NB4 (cell line): ENCODE measurements at regions not wholly inside any gene's neighbourhood (a gene's known extent, or its start where the extent isn't known, plus 50 kb on each side); places are given as distances from the start of the nearest gene placed in this dataset.
A peak's percentile ranks its signal among the peaks of the same experiment; 100 is the strongest.

ENCODE experiments used
- DNase-seq: peaks from one replicate; pipeline ENCODE4 v3.0.0; 2010; ENCODE audit warnings: low read depth
- H3K4me3 ChIP-seq: one replicate; pipeline ENCODE4 v1.5.1; 2011; ENCODE audit warnings: mild to moderate bottlenecking, low read depth, low read length, moderate library complexity
- MAX ChIP-seq: IDR thresholded peaks from 2 replicates; pipeline ENCODE4 v1.6.1; 2011; ENCODE audit warnings: low read depth, low read length
- MYC ChIP-seq: IDR thresholded peaks from 2 replicates; pipeline ENCODE4 v1.6.1; 2011; ENCODE audit warnings: low read depth, low read length
- POLR2A ChIP-seq: IDR thresholded peaks from 2 replicates; pipeline ENCODE4 v1.6.1; 2011; ENCODE audit warnings: mild to moderate bottlenecking; ENCODE audit not compliant: insufficient read length; ENCODE audit errors: extremely low read depth
- TF ChIP-seq, protein P1 (sequence below): IDR thresholded peaks from one replicate; pipeline ENCODE4 v1.5.1; 2012; ENCODE audit warnings: low read depth, low read length

GRCh38 chr2:198975779-198976178 lies 482.0 kb downstream of the SATB2 start:
- DNase-seq = no peak
- no peak overlapping the region for H3K4me3 ChIP-seq
- TF ChIP-seq, protein P1, sequence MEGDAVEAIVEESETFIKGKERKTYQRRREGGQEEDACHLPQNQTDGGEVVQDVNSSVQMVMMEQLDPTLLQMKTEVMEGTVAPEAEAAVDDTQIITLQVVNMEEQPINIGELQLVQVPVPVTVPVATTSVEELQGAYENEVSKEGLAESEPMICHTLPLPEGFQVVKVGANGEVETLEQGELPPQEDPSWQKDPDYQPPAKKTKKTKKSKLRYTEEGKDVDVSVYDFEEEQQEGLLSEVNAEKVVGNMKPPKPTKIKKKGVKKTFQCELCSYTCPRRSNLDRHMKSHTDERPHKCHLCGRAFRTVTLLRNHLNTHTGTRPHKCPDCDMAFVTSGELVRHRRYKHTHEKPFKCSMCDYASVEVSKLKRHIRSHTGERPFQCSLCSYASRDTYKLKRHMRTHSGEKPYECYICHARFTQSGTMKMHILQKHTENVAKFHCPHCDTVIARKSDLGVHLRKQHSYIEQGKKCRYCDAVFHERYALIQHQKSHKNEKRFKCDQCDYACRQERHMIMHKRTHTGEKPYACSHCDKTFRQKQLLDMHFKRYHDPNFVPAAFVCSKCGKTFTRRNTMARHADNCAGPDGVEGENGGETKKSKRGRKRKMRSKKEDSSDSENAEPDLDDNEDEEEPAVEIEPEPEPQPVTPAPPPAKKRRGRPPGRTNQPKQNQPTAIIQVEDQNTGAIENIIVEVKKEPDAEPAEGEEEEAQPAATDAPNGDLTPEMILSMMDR = no peak
- TF ChIP-seq MYC = no peak
- TF ChIP-seq MAX = no peak
- TF ChIP-seq POLR2A = no peak

DNA sequence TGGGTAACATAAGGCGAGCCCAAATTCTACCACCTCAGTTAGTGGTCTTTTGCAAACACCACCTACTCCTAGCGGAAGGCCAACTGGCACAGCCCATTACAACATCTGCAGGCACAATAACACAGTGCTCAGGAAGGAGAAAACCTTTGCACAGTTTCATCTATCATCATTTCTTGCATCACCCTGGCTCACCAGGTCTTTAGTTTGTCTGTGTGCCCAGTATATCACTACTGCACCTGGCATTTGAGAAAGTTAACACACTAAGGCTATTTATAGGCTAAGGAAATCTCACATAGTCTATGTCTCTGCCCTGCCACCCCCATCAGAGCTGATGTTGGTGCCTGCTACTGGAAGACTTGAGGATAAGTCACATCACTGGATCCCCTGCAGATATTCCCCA lies 484.0 kb downstream of the SATB2 start:
- peak; percentile 8 for DNase-seq
- no peak for TF ChIP-seq MYC
- TF ChIP-seq, protein P1 = no peak
- no peak for TF ChIP-seq POLR2A
- no peak for TF ChIP-seq MAX
- H3K4me3 ChIP-seq = no peak overlapping the region

DNA sequence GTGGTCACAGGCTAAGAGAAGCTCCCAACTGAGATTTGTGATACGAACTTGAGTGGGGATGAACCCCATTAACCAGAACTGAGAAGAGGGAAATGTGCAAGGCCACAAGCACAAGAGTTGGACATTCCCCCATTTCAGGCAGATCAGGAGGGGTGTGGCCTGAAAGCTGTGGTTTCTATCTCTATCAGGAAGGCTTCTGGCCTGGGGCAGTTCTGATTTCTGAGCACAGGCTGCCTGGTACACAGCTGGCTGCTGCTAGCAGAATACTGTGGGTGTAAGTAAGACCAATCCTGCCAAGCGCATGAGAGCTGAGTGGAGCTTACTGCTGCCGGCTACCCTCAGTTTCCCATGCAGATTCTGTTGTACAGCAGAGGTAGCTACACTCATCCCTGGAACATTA lies 484.6 kb downstream of the SATB2 start:
- no peak for DNase-seq
- no peak for TF ChIP-seq MYC
- TF ChIP-seq, protein P1 = no peak
- no peak for TF ChIP-seq POLR2A
- TF ChIP-seq MAX = no peak
- no peak overlapping the region for H3K4me3 ChIP-seq

DNA sequence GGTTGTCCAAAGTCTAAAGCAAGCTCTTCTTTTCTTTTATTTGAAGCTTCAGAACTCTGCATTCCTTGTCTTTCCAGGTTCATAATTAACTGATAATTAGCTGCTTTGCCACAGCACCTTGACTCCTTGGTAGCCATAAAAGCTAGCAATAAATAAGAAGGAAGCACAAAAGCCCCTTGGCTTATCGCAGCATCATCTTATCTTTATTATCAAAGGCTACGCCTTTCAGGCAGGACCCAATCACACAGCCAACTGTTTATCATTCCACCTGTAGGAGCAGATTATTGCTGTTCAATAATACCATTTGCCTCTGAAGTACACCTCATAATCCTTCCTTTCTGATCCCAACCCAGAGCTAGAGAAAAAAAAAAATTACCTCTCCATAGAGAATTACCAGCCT lies 489.2 kb downstream of the SATB2 start:
- TF ChIP-seq MYC (no peak), MAX (no peak), POLR2A (no peak)
- TF ChIP-seq, protein P1 = no peak
- no peak for DNase-seq
- H3K4me3 ChIP-seq = no peak overlapping the region

GRCh38 chr2:198966269-198966668 lies 491.5 kb downstream of the SATB2 start:
- no peak for DNase-seq
- H3K4me3 ChIP-seq = no peak overlapping the region
- no peak for TF ChIP-seq MYC
- TF ChIP-seq MAX = no peak
- TF ChIP-seq, protein P1 = no peak
- TF ChIP-seq POLR2A = no peak

DNA sequence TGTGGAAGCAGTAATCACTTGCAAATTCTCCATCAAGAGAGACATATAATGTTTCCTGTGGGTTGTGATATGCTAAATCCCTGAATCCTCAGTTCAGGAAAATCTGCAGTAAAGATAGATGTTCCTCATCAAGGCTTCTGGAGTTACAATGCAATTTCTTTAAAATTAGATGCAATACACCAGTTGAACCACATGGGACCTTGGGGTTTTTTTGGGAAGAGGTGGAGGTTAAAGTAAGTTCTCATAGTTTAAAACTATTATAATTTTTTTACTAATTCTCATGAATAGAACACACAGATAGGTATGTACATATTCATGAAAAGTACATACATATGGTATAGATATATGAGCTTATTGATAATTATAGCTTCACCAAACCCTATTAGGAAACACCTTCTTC lies 496.2 kb downstream of the SATB2 start:
- DNase-seq = no peak
- TF ChIP-seq, protein P1 = no peak
- TF ChIP-seq MYC (no peak), POLR2A (no peak), MAX (no peak)
- H3K4me3 ChIP-seq = no peak overlapping the region
